ENCODE measurements at regions not wholly inside any gene's neighbourhood (a gene's known extent, or its start where the extent isn't known, plus 50 kb on each side); places are given as distances from the start of the nearest gene placed in this dataset.

DNA sequence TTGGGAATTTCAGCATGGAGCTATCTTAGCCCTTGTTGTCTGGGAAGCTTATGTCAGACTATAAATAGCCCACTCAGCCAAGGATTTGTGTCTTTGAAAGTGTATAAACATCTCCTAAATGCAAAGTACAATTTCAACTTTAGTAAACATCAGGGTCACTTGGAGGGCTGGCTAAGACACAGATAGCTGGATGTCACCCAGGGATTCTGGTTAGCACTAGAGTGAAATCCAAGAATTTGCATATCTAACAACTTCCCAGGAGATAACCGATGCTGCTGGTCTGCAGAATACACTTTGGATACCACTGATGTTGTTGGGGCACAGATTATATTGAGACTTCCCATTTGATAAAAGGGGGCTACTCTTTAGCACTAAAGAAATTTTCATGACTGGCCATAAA, 130.9 kb downstream of the PAX1 start:
- H3K36me3 ChIP-seq (replicated peaks in 1 of 2; ENCODE audit: insufficient read depth in 1 of 2, low read depth in 2 of 2): no peaks in the 10 kb centered on the region
- H3K27me3 ChIP-seq: no peaks in the 10 kb centered on the region
- intact Hi-C loops (cut with DNase I): no loop called here
- DNase-seq: no peak
- no peaks in the 10 kb centered on the region for H3K9me3 ChIP-seq
- ATAC-seq: no peak
- 15 to 18% methylated on average over 1 of the region's 1 CpG for WGBS, 2 donors
- TF ChIP-seq POLR2A (IDR thresholded peaks at IDR 0.05): no peak
- TF ChIP-seq, protein P1, sequence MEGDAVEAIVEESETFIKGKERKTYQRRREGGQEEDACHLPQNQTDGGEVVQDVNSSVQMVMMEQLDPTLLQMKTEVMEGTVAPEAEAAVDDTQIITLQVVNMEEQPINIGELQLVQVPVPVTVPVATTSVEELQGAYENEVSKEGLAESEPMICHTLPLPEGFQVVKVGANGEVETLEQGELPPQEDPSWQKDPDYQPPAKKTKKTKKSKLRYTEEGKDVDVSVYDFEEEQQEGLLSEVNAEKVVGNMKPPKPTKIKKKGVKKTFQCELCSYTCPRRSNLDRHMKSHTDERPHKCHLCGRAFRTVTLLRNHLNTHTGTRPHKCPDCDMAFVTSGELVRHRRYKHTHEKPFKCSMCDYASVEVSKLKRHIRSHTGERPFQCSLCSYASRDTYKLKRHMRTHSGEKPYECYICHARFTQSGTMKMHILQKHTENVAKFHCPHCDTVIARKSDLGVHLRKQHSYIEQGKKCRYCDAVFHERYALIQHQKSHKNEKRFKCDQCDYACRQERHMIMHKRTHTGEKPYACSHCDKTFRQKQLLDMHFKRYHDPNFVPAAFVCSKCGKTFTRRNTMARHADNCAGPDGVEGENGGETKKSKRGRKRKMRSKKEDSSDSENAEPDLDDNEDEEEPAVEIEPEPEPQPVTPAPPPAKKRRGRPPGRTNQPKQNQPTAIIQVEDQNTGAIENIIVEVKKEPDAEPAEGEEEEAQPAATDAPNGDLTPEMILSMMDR (IDR thresholded peaks at IDR 0.05): no peak
- H3K4me1 ChIP-seq: no peaks in the 10 kb centered on the region
- no peak overlapping the region for H3K4me3 ChIP-seq
- no peak overlapping the region for H3K27ac ChIP-seq

GRCh38 chr20:21835042-21835441, 129.6 kb downstream of the PAX1 start:
- Histone ChIP-seq H3K4me1 (no peaks in the 10 kb centered on the region), H3K27me3 (no peaks in the 10 kb centered on the region), H3K27ac (no peak overlapping the region), H3K4me3 (no peak overlapping the region), H3K36me3 (replicated peaks in 1 of 2; ENCODE audit: insufficient read depth in 1 of 2, low read depth in 2 of 2) (no peaks in the 10 kb centered on the region), H3K9me3 (no peaks in the 10 kb centered on the region)
- no peak for DNase-seq
- WGBS, 2 donors: 54 to 57% methylated on average over 1 of the region's 1 CpG
- intact Hi-C loops (cut with DNase I): no loop called here
- no peak for TF ChIP-seq POLR2A (IDR thresholded peaks at IDR 0.05)
- TF ChIP-seq, protein P1 (IDR thresholded peaks at IDR 0.05): no peak
- no peak for ATAC-seq

DNA sequence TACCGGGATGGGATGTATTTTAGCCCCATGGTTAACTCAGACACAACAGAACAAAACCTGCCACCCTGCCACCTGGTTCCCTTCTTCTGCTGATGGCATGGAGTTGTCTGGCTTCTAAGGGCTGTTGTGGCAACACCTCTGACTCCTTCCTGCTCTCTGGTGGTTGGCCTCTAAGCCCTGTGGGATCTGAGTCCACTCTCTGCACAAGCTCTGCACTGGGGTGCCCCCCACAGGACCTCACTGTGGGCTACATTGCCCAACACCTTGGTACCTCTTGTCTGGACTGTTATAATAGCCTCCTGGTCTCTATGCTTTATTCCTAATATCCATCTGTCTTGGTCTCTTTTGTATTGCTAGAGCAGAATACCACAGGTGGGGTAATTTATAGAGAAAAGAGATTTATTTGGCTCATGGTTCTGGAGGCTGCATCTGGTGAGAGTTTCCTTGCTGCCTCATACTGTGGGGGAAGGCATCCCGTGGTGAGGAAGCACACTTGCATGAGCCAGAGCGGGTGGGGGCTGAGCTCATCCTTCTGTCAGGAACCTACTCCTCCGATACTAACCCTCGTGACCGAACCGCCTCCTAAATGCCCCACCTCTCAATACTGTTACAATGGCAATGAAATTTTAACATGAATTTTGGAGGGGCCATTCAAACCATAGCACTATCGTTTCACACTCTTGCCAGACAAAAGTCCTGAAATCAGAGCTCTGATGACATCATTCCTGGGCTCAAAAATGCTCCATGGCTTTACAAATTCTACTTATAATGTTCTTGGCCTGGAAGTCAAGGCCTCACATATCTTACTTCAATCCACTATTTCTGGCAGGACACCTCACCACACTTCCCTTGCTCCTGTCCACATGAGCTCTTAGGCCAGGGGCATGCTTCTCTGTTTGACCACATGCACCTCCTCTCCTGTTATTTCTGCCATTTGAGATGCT, 127.2 kb downstream of the PAX1 start:
- ATAC-seq (no peak), DNase-seq (no peak)
- WGBS, 2 donors: 64 to 70% methylated on average over 8 of the region's 8 CpGs
- Histone ChIP-seq H3K4me1 (no peaks in the 10 kb centered on the region), H3K27me3 (no peaks in the 10 kb centered on the region), H3K9me3 (no peaks in the 10 kb centered on the region), H3K27ac (no peak overlapping the region), H3K36me3 (replicated peaks in 1 of 2; ENCODE audit: insufficient read depth in 1 of 2, low read depth in 2 of 2) (no peaks in the 10 kb centered on the region), H3K4me3 (no peak overlapping the region)
- intact Hi-C loops (cut with DNase I): no loop called here
- TF ChIP-seq, protein P1 (IDR thresholded peaks at IDR 0.05): no peak
- no peak for TF ChIP-seq POLR2A (IDR thresholded peaks at IDR 0.05)

DNA sequence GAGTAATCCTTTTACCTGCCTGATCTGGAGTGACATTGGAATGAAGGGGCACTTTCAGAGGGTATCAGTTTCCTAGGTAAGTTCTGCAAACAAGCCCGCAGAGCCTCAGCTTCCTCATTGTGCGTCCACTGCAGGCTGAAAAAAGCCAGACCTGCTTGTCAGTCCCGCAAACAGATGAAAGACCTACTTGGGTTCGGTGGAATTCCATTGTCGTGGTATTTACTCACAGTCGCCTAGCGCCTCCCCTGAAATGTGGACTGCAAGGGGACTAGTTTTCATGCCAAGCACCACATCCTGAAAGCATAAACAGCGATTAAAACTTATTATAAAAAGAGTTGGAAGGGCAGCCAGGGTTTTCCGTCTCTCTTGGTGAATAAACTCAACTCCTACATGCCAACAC, 121.5 kb downstream of the PAX1 start:
- Histone ChIP-seq H3K4me3 (no peak overlapping the region), H3K4me1 (no peaks in the 10 kb centered on the region), H3K27me3 (no peaks in the 10 kb centered on the region), H3K9me3 (no peaks in the 10 kb centered on the region), H3K27ac (no peak overlapping the region), H3K36me3 (replicated peaks in 1 of 2; ENCODE audit: insufficient read depth in 1 of 2, low read depth in 2 of 2) (no peaks in the 10 kb centered on the region)
- DNase-seq (no peak), ATAC-seq (no peak)
- TF ChIP-seq, protein P1 (IDR thresholded peaks at IDR 0.05): no peak
- no peak for TF ChIP-seq POLR2A (IDR thresholded peaks at IDR 0.05)
- intact Hi-C loops (cut with DNase I): no loop called here
- WGBS, 2 donors: 10 to 15% methylated on average over 9 of the region's 9 CpGs

DNA sequence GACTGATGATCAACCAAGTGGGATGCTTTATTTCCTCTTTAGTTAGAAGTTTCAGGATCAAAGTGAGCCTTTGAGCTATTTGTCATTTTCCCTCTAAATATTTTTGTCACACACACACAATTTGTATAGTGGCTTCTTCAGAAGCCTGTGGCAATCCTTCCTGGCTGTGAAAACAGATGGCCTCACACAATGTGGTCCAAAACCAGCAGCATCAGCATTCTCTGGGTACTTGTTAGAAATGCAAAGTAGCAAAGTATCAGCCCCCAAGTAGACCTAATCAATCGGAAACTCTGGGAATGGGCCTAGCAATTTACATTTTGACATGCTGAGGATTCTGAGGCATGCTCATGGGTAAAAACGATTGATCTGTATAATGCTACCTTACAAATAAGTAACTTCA, 115.9 kb downstream of the PAX1 start:
- no peaks in the 10 kb centered on the region for H3K4me1 ChIP-seq
- H3K4me3 ChIP-seq: no peak overlapping the region
- TF ChIP-seq, protein P1 (IDR thresholded peaks at IDR 0.05): no peak
- no peak for TF ChIP-seq POLR2A (IDR thresholded peaks at IDR 0.05)
- ATAC-seq (no peak), DNase-seq (no peak)
- H3K9me3 ChIP-seq: no peaks in the 10 kb centered on the region
- no peak overlapping the region for H3K27ac ChIP-seq
- 30 to 32% methylated on average over 2 of the region's 2 CpGs for WGBS, 2 donors
- H3K27me3 ChIP-seq: no peaks in the 10 kb centered on the region
- no peaks in the 10 kb centered on the region for H3K36me3 ChIP-seq (replicated peaks in 1 of 2; ENCODE audit: insufficient read depth in 1 of 2, low read depth in 2 of 2)
- intact Hi-C loops (cut with DNase I): no loop called here

Data from body of pancreas (tissue), 4 donors.